Upper lobe of left lung (tissue), 6 donors: ENCODE measurements at regions not wholly inside any gene's neighbourhood (a gene's known extent, or its start where the extent isn't known, plus 50 kb on each side); places are given as distances from the start of the nearest gene placed in this dataset.

Source experiments
- ATAC-seq, 2 donors: fragments of 200-7000 bp; cut with Tn5 transposase; one replicate each; pipeline ENCODE4 v1.9.1; 2022; ENCODE audit warnings: mild to moderate bottlenecking in 2 of 2, moderate library complexity in 2 of 2; ENCODE audit not compliant: low FRiP score in 2 of 2
- DNase-seq, 2 donors: peaks; one replicate each; pipeline ENCODE4 v3.0.0-alpha.2; 2019 to 2020
- H3K27ac ChIP-seq, 4 donors: fragments of 200-600 bp; sonication (generic); one replicate each; pipeline ENCODE4 v1.5.1; 2016 to 2019
- H3K27me3 ChIP-seq, 4 donors: fragments of 200-600 bp; sonication (generic); one replicate each; pipeline ENCODE4 v1.5.1; 2017 to 2019
- H3K36me3 ChIP-seq, 4 donors: fragments of 200-600 bp; sonication (generic); one replicate each; pipeline ENCODE4 v1.5.1; 2016 to 2019
- H3K4me1 ChIP-seq, 4 donors: fragments of 200-600 bp; sonication (generic); one replicate each; pipeline ENCODE4 v1.5.1; 2018 to 2019
- H3K4me3 ChIP-seq, 4 donors: fragments of 200-600 bp; sonication (generic); one replicate each; pipeline ENCODE4 v1.5.1; 2017 to 2019; ENCODE audit warnings: mild to moderate bottlenecking in 2 of 4, moderate library complexity in 1 of 4
- H3K9me3 ChIP-seq, 4 donors: fragments of 200-600 bp; sonication (generic); one replicate each; pipeline ENCODE4 v1.5.1; 2018 to 2019
- EP300 ChIP-seq, 4 donors: sonication (generic); formaldehyde crosslinking; IDR thresholded peaks; one replicate each; pipeline ENCODE4 v1.5.1; 2017; ENCODE audit warnings: antibody characterized with exemption in 4 of 4, control low read depth in 2 of 4
- POLR2A ChIP-seq, 4 donors: fragments of 450-650 bp; IDR thresholded peaks; one replicate each; pipeline ENCODE4 v1.5.1; 2016 to 2017; ENCODE audit warnings: antibody characterized with exemption in 4 of 4, mild to moderate bottlenecking in 2 of 4
- POLR2AphosphoS5 ChIP-seq, 2 donors: sonication (generic); formaldehyde crosslinking; IDR thresholded peaks; one replicate each; pipeline ENCODE4 v1.5.1; 2017; ENCODE audit warnings: antibody characterized with exemption in 2 of 2
- WGBS, 2 donors: methylation state at CpG; one replicate each; pipeline ENCODE4 v1.1.5; 2017 to 2018; 5-methylcytosine and 5-hydroxymethylcytosine counted together
- TF ChIP-seq, protein P1 (sequence below), 6 experiments: fragments of 450-650 bp in 4 of 6; fragments of 200-600 bp in 2 of 6; sonication (generic) in 2 of 6; IDR thresholded peaks; one replicate each; pipeline ENCODE4 v1.5.1; 2016 to 2019; ENCODE audit warnings: antibody characterized with exemption in 6 of 6
- donor health status: DM: no; HTN: no; CAD: no; lungs with moderate emphysema.
- donor health status: DM: no; HTN: yes; CAD: no; lungs with severe emphysema.

DNA sequence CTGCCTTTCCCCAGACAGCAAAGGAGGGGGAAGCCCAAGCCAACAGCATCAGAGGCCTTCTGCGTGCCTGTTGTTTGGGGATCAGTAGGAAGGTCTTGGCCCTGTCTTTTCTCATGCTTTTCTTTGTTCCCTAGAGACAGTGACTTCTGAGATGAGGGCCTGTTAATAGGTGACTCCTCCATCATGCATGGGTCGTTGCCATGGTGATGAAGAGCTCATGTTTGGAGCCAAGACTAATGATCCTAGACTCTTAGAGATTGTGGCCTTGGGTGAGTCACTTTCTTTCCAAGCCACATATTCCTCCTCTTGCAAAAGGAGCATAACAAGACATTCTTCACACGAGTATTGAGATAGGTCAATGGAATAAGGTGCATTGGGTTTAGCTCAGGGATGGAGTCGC is 201.1 kb upstream of the ASIC2 start:
- Histone ChIP-seq H3K36me3 (no peaks in the 10 kb centered on the region), H3K27ac (no peak overlapping the region), H3K4me3 (no peak overlapping the region), H3K4me1 (no peaks in the 10 kb centered on the region), H3K9me3 (no peaks in the 10 kb centered on the region), H3K27me3 (no peaks in the 10 kb centered on the region)
- ATAC-seq (no peak), DNase-seq (no peak)
- TF ChIP-seq, protein P1, sequence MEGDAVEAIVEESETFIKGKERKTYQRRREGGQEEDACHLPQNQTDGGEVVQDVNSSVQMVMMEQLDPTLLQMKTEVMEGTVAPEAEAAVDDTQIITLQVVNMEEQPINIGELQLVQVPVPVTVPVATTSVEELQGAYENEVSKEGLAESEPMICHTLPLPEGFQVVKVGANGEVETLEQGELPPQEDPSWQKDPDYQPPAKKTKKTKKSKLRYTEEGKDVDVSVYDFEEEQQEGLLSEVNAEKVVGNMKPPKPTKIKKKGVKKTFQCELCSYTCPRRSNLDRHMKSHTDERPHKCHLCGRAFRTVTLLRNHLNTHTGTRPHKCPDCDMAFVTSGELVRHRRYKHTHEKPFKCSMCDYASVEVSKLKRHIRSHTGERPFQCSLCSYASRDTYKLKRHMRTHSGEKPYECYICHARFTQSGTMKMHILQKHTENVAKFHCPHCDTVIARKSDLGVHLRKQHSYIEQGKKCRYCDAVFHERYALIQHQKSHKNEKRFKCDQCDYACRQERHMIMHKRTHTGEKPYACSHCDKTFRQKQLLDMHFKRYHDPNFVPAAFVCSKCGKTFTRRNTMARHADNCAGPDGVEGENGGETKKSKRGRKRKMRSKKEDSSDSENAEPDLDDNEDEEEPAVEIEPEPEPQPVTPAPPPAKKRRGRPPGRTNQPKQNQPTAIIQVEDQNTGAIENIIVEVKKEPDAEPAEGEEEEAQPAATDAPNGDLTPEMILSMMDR (IDR thresholded peaks at IDR 0.05) = no peak
- TF ChIP-seq POLR2A (IDR thresholded peaks at IDR 0.05) = no peak
- no peak for TF ChIP-seq EP300 (IDR thresholded peaks at IDR 0.05)
- TF ChIP-seq POLR2AphosphoS5 (IDR thresholded peaks at IDR 0.05) = no peak
- 82 to 87% methylated on average over 4 of the region's 4 CpGs for WGBS, 2 donors

DNA sequence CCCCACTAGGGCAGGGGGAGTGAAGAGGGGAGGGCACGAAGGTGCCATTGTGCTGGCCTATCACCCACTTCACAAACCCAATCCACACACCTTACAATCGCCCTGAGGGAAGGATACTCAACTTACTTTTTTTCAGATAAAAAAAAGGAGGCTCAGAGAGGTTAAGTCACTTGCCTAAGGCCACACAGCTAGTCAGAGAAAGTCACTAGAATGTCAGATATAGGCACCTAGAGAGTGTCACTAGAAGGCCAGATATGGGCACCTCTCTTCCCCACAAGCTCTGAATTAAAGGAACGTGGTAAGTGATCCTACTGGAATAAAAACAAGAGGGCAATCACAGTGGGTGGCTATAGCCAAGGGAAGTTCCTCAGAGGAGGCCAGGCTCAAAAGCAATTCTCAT is 204.5 kb upstream of the ASIC2 start:
- no peak for TF ChIP-seq POLR2A (IDR thresholded peaks at IDR 0.05)
- TF ChIP-seq, protein P1 (IDR thresholded peaks at IDR 0.05) = no peak
- TF ChIP-seq EP300 (IDR thresholded peaks at IDR 0.05) = no peak
- no peak for TF ChIP-seq POLR2AphosphoS5 (IDR thresholded peaks at IDR 0.05)
- no peak for DNase-seq
- no peaks in the 10 kb centered on the region for H3K36me3 ChIP-seq
- no peaks in the 10 kb centered on the region for H3K27me3 ChIP-seq
- H3K4me1 ChIP-seq = peaks cover 0 to 6% (median 0%) of the 10 kb centered on the region in 4 donors
- WGBS, 2 donors = 48 to 56% methylated on average over 3 of the region's 3 CpGs
- no peak overlapping the region for H3K27ac ChIP-seq
- H3K9me3 ChIP-seq = no peaks in the 10 kb centered on the region
- no peak for ATAC-seq
- H3K4me3 ChIP-seq = no peak overlapping the region

DNA sequence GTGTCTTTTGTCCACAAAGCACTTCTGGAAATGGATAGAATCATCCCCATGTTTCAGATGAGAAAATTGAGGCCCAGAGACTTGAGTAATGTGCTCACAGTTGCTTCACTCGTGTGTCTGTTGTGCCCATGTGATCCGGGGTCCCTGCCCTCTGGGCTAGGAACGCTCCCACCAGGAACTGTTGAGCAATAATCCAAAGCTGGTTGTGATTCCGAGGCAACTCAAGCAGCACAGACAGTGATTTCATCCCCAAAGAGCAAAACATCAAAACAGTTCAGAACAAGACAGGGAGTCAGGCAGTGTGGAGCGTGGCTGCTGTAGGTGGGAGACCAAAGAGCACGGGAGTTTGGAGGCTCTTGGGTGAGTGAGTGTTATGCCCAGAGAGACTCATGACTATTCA is 205.0 kb upstream of the ASIC2 start:
- no peaks in the 10 kb centered on the region for H3K9me3 ChIP-seq
- H3K36me3 ChIP-seq = no peaks in the 10 kb centered on the region
- DNase-seq (no peak), ATAC-seq (peak in 1 of 2 donors; percentile 49)
- no peaks in the 10 kb centered on the region for H3K27me3 ChIP-seq
- WGBS, 2 donors = 62 to 64% methylated on average over 6 of the region's 6 CpGs
- TF ChIP-seq POLR2AphosphoS5 (IDR thresholded peaks at IDR 0.05) (peak in 1 of 2 donors; percentile 33), POLR2A (IDR thresholded peaks at IDR 0.05) (no peak)
- H3K4me3 ChIP-seq = no peak overlapping the region
- H3K27ac ChIP-seq = no peak overlapping the region
- peaks cover 0 to 6% (median 0%) of the 10 kb centered on the region in 4 donors for H3K4me1 ChIP-seq

DNA sequence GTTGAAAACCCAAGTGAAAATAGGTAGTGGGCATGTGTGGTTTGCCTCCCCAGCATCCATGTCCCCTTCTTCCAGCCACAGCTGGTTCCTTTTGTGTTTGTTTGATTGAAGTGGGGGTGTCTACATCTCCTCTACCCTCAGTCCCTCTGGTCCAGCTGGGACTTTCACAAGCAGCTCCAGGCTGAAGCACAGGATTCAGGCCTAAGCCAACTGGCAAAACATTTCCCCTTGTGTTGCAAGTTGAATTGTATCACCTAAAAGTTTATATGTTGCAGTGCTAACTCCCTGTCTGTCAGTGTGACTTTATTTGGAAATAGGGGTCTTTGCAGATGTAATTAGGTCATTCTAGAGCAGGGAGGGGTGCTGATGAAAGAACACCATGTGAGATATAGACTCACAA is 205.9 kb upstream of the ASIC2 start:
- no peak for TF ChIP-seq EP300 (IDR thresholded peaks at IDR 0.05)
- TF ChIP-seq POLR2A (IDR thresholded peaks at IDR 0.05) = no peak
- Histone ChIP-seq H3K9me3 (no peaks in the 10 kb centered on the region), H3K4me1 (peaks cover 0 to 6% (median 0%) of the 10 kb centered on the region in 4 donors), H3K36me3 (no peaks in the 10 kb centered on the region), H3K27ac (no peak overlapping the region), H3K27me3 (no peaks in the 10 kb centered on the region), H3K4me3 (no peak overlapping the region)
- no peak for ATAC-seq
- no peak for DNase-seq

DNA sequence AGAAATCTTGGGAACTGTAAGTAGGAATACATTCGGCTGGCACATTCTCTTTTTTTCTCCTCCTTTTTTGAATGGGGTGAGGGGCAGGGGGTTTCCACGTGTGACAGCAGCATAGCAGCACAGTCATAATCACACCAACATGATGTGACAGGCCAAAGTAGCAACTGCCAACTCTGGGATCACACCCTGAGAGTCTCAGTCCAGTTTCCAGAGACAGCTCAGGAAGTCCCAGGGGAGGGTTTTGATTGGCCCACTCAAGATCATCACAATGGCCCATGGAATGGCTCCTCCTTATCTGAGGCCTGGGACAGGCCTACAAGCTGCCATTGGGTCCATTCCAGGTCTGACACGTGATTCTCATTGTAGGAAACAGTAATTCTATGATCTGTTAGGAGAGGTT is 207.1 kb upstream of the ASIC2 start:
- ATAC-seq (no peak), DNase-seq (no peak)
- Histone ChIP-seq H3K27ac (no peak overlapping the region), H3K9me3 (no peaks in the 10 kb centered on the region), H3K36me3 (no peaks in the 10 kb centered on the region), H3K4me1 (peaks cover 0 to 6% (median 0%) of the 10 kb centered on the region in 4 donors), H3K27me3 (no peaks in the 10 kb centered on the region), H3K4me3 (no peak overlapping the region)
- TF ChIP-seq POLR2AphosphoS5 (IDR thresholded peaks at IDR 0.05) = no peak
- TF ChIP-seq POLR2A (IDR thresholded peaks at IDR 0.05) = no peak
- TF ChIP-seq, protein P1 (IDR thresholded peaks at IDR 0.05) = no peak
- no peak for TF ChIP-seq EP300 (IDR thresholded peaks at IDR 0.05)
- WGBS, 2 donors = 44 to 55% methylated on average over 2 to 3 of the region's 3 CpGs

DNA sequence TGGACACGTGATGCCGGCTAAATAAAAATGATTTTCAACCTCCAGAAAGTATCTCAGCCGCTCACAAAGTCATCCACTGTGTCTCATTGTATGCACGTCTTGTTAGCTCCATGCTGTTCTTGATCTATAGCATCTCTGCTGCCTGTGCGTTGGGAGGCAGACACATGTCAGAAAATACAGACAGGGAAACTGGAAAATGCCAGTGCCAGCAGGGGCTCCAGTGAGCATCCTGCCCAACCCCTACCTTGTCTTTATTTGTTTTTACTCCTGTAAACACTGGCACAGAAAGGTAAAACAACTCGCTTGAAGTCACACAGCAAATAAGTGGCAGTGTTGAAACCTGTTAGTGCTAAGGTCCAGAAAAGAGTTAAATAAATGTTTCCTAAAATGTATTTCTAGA is 208.1 kb upstream of the ASIC2 start:
- no peak for TF ChIP-seq POLR2AphosphoS5 (IDR thresholded peaks at IDR 0.05)
- TF ChIP-seq EP300 (IDR thresholded peaks at IDR 0.05) = no peak
- TF ChIP-seq POLR2A (IDR thresholded peaks at IDR 0.05) = no peak
- TF ChIP-seq, protein P1 (IDR thresholded peaks at IDR 0.05) = no peak
- Histone ChIP-seq H3K4me1 (peaks cover 0 to 6% (median 0%) of the 10 kb centered on the region in 4 donors), H3K27ac (no peak overlapping the region), H3K36me3 (no peaks in the 10 kb centered on the region), H3K9me3 (no peaks in the 10 kb centered on the region), H3K4me3 (no peak overlapping the region), H3K27me3 (no peaks in the 10 kb centered on the region)
- 83 to 86% methylated on average over 6 of the region's 6 CpGs for WGBS, 2 donors
- no peak for ATAC-seq
- no peak for DNase-seq
